GM23248 (cell line): ENCODE measurements at regions not wholly inside any gene's neighbourhood (a gene's known extent, or its start where the extent isn't known, plus 50 kb on each side); places are given as distances from the start of the nearest gene placed in this dataset.

ENCODE experiments used
- DNase-seq: peaks from one replicate; pipeline ENCODE4 v3.0.0-alpha.2; 2015
- H2AFZ ChIP-seq: fragments of 200-600 bp; sonication (generic); 2 replicates; pipeline ENCODE4 v1.6.1; 2016; ENCODE audit warnings: antibody characterized with exemption
- H3F3A ChIP-seq: fragments of 200-600 bp; sonication (generic); 2 replicates; pipeline ENCODE4 v1.6.1; 2016; ENCODE audit warnings: mild to moderate bottlenecking, antibody characterized with exemption, mixed run types; ENCODE audit not compliant: insufficient read depth
- H3K27ac ChIP-seq: fragments of 200-600 bp; sonication (generic); 2 replicates; pipeline ENCODE4 v1.5.1; 2016; ENCODE audit warnings: mild to moderate bottlenecking
- H3K27me3 ChIP-seq: fragments of 200-600 bp; sonication (generic); replicated peaks from 2 replicates; pipeline ENCODE4 v1.6.1; 2016; ENCODE audit warnings: mild to moderate bottlenecking; ENCODE audit not compliant: insufficient read depth
- H3K36me3 ChIP-seq: fragments of 200-600 bp; sonication (generic); 2 replicates; pipeline ENCODE4 v1.6.1; 2016; ENCODE audit warnings: low read depth, mild to moderate bottlenecking
- H3K4me1 ChIP-seq: fragments of 200-600 bp; sonication (generic); 2 replicates; pipeline ENCODE4 v1.6.1; 2016; ENCODE audit warnings: mild to moderate bottlenecking; ENCODE audit not compliant: insufficient read depth
- H3K4me2 ChIP-seq: fragments of 200-600 bp; sonication (generic); one replicate; pipeline ENCODE4 v1.6.1; 2016; ENCODE audit warnings: mild to moderate bottlenecking; ENCODE audit not compliant: unreplicated experiment
- H3K4me3 ChIP-seq: fragments of 200-600 bp; sonication (generic); 2 replicates; pipeline ENCODE4 v1.5.1; 2016; ENCODE audit warnings: mild to moderate bottlenecking
- H3K79me2 ChIP-seq: fragments of 200-600 bp; sonication (generic); 2 replicates; pipeline ENCODE4 v1.6.1; 2016; ENCODE audit warnings: mild to moderate bottlenecking; ENCODE audit not compliant: insufficient read depth
- H3K9ac ChIP-seq: fragments of 200-600 bp; sonication (generic); 2 replicates; pipeline ENCODE4 v1.6.1; 2016; ENCODE audit warnings: mild to moderate bottlenecking
- H3K9me2 ChIP-seq: fragments of 200-600 bp; sonication (generic); 2 replicates; pipeline ENCODE4 v1.6.1; 2016; ENCODE audit warnings: mixed run types, mild to moderate bottlenecking, moderate library complexity; ENCODE audit not compliant: insufficient read depth
- H3K9me3 ChIP-seq: fragments of 200-600 bp; sonication (generic); one replicate; pipeline ENCODE4 v1.6.1; 2017; ENCODE audit warnings: low read depth
- H4K20me1 ChIP-seq: fragments of 200-600 bp; sonication (generic); 2 replicates; pipeline ENCODE4 v1.6.0; 2016; ENCODE audit not compliant: insufficient read depth
- EZH2 ChIP-seq: fragments of 200-600 bp; sonication (generic); IDR thresholded peaks from 2 replicates; pipeline ENCODE4 v1.6.1; 2018; ENCODE audit warnings: antibody characterized with exemption, mild to moderate bottlenecking; ENCODE audit not compliant: insufficient read depth, poor library complexity, severe bottlenecking
- EZH2phosphoT487 ChIP-seq: fragments of 200-600 bp; sonication (generic); IDR thresholded peaks from 2 replicates; pipeline ENCODE4 v1.6.1; 2018; ENCODE audit warnings: antibody characterized with exemption, moderate library complexity, mild to moderate bottlenecking, low read depth; ENCODE audit not compliant: insufficient read depth
- WGBS, 2 experiments: methylation state at CpG; one replicate each; pipeline ENCODE4 v1.1.6; 2015 to 2017; ENCODE audit warnings: low lambda C conversion rate in 2 of 2, low coverage in 1 of 2; ENCODE audit errors: missing lambda C conversion rate in 2 of 2; 5-methylcytosine and 5-hydroxymethylcytosine counted together
- in situ Hi-C: fragments of 300-500 bp; cut with MboI; formaldehyde crosslinking; loops from 2 replicates; pipeline ENCODE4 v1.15.0; 2020

GRCh38 chr3:115549071-115549470, 74.2 kb upstream of the GAP43 start:
- H3K9me2 ChIP-seq: no peaks in the 10 kb centered on the region
- peaks cover 20% of the 10 kb centered on the region for H3K4me1 ChIP-seq
- in situ Hi-C loops: no loop called here
- no peaks in the 10 kb centered on the region for H4K20me1 ChIP-seq
- no peak overlapping the region for H3K4me2 ChIP-seq
- WGBS, 2 experiments: 10 to 13% methylated on average over 2 of the region's 2 CpGs
- no peaks in the 10 kb centered on the region for H3K79me2 ChIP-seq
- H2AFZ ChIP-seq: no peak overlapping the region
- H3K9me3 ChIP-seq: no peaks in the 10 kb centered on the region
- no peak for TF ChIP-seq EZH2
- TF ChIP-seq EZH2phosphoT487: no peak
- no peak overlapping the region for H3K9ac ChIP-seq
- H3K4me3 ChIP-seq: no peak overlapping the region
- no peak overlapping the region for H3K27ac ChIP-seq
- H3F3A ChIP-seq: peaks cover 11% of the 10 kb centered on the region
- H3K36me3 ChIP-seq: no peaks in the 10 kb centered on the region
- no peaks in the 10 kb centered on the region for H3K27me3 ChIP-seq
- DNase-seq: peak; percentile 61

GRCh38 chr3:115550285-115550761, 73.0 kb upstream of the GAP43 start:
- Histone ChIP-seq H3K4me3 (no peak overlapping the region), H2AFZ (peak overlapping the region; percentile 46; the same call in 1 of the 2 replicates), H3F3A (peaks cover 11% of the 10 kb centered on the region), H3K36me3 (no peaks in the 10 kb centered on the region), H3K27ac (peak overlapping the region; percentile 20), H3K4me1 (peaks cover 20% of the 10 kb centered on the region), H3K4me2 (no peak overlapping the region), H3K9me3 (no peaks in the 10 kb centered on the region), H3K9me2 (no peaks in the 10 kb centered on the region), H3K9ac (no peak overlapping the region), H3K79me2 (no peaks in the 10 kb centered on the region), H4K20me1 (no peaks in the 10 kb centered on the region), H3K27me3 (no peaks in the 10 kb centered on the region)
- in situ Hi-C loops: no loop called here
- WGBS, 2 experiments: 0 to 8% methylated on average over 1 of the region's 1 CpG
- TF ChIP-seq EZH2phosphoT487 (no peak), EZH2 (no peak)
- DNase-seq: peak; percentile 53

DNA sequence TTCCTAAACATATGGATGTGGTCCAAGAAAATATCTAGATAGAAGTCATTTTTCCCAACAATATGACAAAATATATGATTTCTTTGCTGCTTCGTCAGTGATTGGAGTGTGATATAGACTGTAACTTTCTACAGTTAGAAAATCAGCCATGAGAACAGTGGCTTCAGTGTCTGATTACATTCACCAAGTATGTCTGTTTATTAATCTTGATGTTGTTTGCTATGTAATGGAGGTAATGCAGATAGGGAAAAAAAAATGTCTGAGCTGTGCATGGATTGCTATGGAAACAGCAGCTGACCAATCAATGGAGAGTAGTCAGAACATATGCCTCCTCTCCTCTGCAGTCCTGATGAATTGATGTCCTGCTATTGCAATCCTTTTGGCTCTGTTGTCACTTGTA, 72.3 kb upstream of the GAP43 start:
- H3F3A ChIP-seq: peaks cover 11% of the 10 kb centered on the region

GRCh38 chr3:115552007-115552406, 71.3 kb upstream of the GAP43 start:
- Histone ChIP-seq H3F3A (peaks cover 11% of the 10 kb centered on the region), H3K27ac (no peak overlapping the region), H3K9me2 (no peaks in the 10 kb centered on the region), H3K9me3 (no peaks in the 10 kb centered on the region), H3K79me2 (no peaks in the 10 kb centered on the region), H3K9ac (no peak overlapping the region), H3K36me3 (no peaks in the 10 kb centered on the region), H2AFZ (no peak overlapping the region), H3K4me1 (peaks cover 20% of the 10 kb centered on the region), H3K27me3 (no peaks in the 10 kb centered on the region), H4K20me1 (no peaks in the 10 kb centered on the region), H3K4me3 (no peak overlapping the region), H3K4me2 (no peak overlapping the region)
- in situ Hi-C loops: no loop called here
- no peak for TF ChIP-seq EZH2
- no peak for TF ChIP-seq EZH2phosphoT487
- no peak for DNase-seq
- WGBS, 2 experiments: 95 to 96% methylated on average over 3 of the region's 3 CpGs

More for the DNA sequence above, 72.3 kb upstream of the GAP43 start:
- in situ Hi-C loops: no loop called here
- Histone ChIP-seq H3K4me1 (peaks cover 20% of the 10 kb centered on the region), H3K36me3 (no peaks in the 10 kb centered on the region), H3K4me3 (no peak overlapping the region), H4K20me1 (no peaks in the 10 kb centered on the region), H2AFZ (peak overlapping the region; percentile 46; the same call in 1 of the 2 replicates), H3K9me2 (no peaks in the 10 kb centered on the region), H3K27me3 (no peaks in the 10 kb centered on the region), H3K27ac (peak overlapping the region; percentile 20; the same call in 1 of the 2 replicates), H3K4me2 (peak overlapping the region; percentile 3), H3K9ac (no peak overlapping the region), H3K9me3 (no peaks in the 10 kb centered on the region), H3K79me2 (no peaks in the 10 kb centered on the region)
- peak; percentile 2 for DNase-seq
- WGBS, 2 experiments: 34 to 45% methylated on average over 1 of the region's 1 CpG
- TF ChIP-seq EZH2: no peak
- no peak for TF ChIP-seq EZH2phosphoT487
